Right ventricle myocardium superior (tissue), 1 donor: ENCODE measurements at regions not wholly inside any gene's neighbourhood (a gene's known extent, or its start where the extent isn't known, plus 50 kb on each side); places are given as distances from the start of the nearest gene placed in this dataset.
A peak's percentile ranks its signal among the peaks of the same experiment; 100 is the strongest.
"Not testable (repeated sequence)": the region's sequence is repeated elsewhere in the genome, so short reads cannot be mapped to it uniquely, and the experiment has no call there.

Experiments
- ATAC-seq: fragments of 200-7000 bp; cut with Tn5 transposase; one replicate; pipeline ENCODE4 v1.9.1; 2020; ENCODE audit warnings: mild to moderate bottlenecking; ENCODE audit not compliant: poor library complexity
- DNase-seq: peaks from one replicate; pipeline ENCODE4 v3.0.0-alpha.2; 2020
- intact Hi-C: fragments of 100-400 bp; cut with DNase I; formaldehyde crosslinking; loops from one replicate; pipeline ENCODE4 v1.11.2; 2022
- donor health status: DM: no; HTN: yes; CAD: no; lungs with severe emphysema.

DNA sequence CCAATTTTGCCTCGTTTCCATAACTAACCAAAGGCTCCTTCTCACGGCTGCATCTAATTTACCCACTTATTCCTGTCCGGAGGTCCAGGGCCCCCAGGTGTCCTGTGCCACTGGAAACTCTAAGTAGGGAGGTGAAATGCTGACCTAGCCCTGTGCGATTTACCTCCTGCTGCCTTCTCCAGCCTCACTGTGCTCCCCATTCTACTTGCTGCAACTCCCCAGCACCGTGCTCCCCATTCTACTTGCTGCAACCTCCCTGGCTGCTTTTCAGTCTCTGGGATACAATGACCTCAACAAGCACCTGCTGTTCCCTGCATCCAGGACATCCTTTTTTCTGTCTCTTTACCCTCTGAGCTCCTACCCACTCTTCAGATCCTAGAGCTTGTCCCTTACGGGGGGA is 254.7 kb upstream of the PROK2 start:
- intact Hi-C loops: no loop called here
- ATAC-seq: no peak
- DNase-seq: no peak

DNA sequence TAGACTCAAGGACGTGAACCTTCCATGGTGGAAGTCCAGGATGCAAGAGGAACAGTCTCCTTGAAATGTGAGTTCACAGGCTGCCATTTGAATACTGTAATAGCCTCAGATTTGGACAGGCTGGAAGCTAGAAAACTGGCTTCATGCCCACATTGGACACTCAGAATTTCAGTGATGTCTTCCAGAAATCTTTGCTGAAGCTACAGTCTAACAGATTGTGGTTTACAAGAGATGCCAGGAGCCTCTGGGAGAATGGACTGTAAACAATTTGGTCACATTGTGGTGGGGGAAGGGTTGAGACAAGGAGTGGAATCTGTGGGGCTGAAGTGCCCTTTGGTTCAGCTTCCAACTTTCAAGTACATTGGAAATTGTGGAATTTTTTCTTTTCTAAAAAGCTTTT is 252.0 kb upstream of the PROK2 start:
- DNase-seq (no peak), ATAC-seq (no peak)
- intact Hi-C loops: no loop called here

- ATAC-seq (no peak), DNase-seq (no peak)
- intact Hi-C loops: no loop called here
Measured at GRCh38 chr3:72035606-72036005, 250.7 kb upstream of the PROK2 start.

DNA sequence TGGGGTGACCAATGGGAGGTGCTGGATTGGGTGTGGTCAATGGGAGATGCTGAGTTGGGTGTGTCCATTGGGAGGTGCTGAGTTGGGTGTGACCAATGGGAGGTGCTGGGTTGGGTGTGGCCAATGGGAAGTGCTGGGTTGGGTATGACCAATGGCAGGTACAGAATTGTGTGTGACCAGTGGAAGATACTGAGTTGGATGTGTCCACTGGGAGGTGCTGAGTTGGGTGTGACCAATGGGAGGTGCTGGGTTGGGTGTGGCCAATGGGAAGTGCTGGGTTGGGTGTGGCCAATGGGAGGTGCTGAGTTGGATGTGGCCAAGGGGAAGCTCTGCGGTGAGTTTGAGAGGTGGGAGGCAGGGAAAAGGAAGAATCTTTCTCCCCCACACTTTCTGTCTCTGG is 250.0 kb upstream of the PROK2 start:
- intact Hi-C loops: no loop called here
- ATAC-seq: no peak
- DNase-seq: no peak

DNA sequence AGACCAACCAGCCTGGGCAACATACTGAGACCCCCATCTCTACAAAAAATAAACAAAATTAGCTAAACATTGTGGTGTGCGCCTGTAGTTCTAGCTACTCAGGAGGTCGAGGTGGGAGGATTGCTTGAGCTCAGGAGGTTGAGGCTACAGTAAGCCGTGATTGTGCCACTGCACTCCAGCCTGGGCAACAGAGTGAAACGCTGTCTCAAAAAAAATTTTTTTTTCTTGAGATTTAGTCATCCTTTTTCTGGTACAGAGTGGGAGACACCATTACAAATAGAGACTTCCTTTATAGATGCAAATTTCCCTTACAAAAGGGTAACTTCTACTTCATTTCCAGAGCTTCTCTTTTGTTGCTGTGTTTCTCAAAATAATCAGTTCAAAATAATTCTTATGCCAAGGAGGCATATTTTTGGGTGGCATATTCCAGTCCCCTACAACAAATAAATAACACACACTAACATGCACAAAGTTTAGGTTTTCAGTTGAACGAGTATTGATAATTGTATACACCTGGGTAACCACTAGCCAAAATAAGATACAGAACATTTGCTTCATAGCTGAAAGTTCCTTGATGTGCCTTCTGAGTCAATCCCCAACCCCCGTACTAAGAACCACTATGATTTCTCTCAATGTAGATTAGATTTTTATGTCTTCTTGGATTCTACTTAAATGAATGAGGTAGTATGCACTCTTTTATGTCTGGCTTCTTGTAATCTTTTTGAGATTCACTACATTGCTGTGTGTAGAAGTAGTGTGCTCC is 248.9 kb upstream of the PROK2 start:
- DNase-seq (no peak), ATAC-seq (no peak)
- intact Hi-C loops: no loop called here

- DNase-seq (peak; percentile 41), ATAC-seq (no peak)
- intact Hi-C loops: no loop called here
Measured at GRCh38 chr3:72032441-72033135, 247.6 kb upstream of the PROK2 start.

DNA sequence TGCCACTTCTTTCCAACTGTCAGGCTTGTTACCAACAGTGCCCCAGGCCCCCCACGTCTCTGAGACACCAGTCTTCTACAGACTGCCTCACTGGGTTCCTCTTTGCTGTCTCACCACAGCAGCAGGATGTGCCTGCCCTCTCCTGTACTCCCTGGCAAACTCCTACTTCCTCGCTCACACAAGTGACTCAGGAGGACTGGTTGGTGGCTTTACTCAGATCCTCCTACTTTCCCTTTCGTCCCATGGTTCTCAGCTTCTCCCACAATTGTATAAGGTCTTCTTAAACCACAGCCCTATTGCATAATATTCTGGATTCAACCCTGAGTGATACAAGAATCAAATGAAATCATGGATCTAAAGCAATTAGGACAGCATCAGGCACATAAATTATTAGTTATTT is 246.6 kb upstream of the PROK2 start:
- ATAC-seq: peak; percentile 71
- peak; percentile 46 for DNase-seq
- intact Hi-C loops: no loop called here

- ATAC-seq, DNase-seq, intact Hi-C loops: not testable (repeated sequence)
Measured at GRCh38 chr3:72030296-72030695, 245.3 kb upstream of the PROK2 start.

GRCh38 chr3:72028726-72029125 is 243.8 kb upstream of the PROK2 start:
- intact Hi-C loops, DNase-seq, ATAC-seq: not testable (repeated sequence)

GRCh38 chr3:72028307-72028706 is 243.4 kb upstream of the PROK2 start:
- DNase-seq, intact Hi-C loops, ATAC-seq: not testable (repeated sequence)

DNA sequence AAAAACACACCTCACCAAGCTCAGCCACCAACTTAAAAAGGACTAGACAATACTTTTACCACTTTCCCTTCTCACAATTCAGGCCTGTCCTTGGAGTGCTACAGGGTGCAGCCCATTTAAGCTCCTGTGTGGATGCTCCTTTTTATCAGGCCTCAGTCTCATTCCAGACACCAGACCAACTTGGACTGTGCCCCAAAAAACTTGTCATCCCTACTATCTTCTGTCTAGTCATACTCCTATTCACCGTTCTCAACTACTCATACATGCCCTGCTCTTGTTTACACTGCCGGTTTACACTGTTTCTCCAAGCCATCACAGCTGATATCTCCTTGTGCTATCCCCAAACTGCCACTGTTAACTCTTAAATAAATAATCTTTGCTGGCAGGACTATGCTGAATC is 242.8 kb upstream of the PROK2 start:
- ATAC-seq, DNase-seq, intact Hi-C loops: not testable (repeated sequence)

- intact Hi-C loops: no loop called here
- ATAC-seq (no peak), DNase-seq (no peak)
Measured at GRCh38 chr3:72022027-72022426, 237.1 kb upstream of the PROK2 start.

DNA sequence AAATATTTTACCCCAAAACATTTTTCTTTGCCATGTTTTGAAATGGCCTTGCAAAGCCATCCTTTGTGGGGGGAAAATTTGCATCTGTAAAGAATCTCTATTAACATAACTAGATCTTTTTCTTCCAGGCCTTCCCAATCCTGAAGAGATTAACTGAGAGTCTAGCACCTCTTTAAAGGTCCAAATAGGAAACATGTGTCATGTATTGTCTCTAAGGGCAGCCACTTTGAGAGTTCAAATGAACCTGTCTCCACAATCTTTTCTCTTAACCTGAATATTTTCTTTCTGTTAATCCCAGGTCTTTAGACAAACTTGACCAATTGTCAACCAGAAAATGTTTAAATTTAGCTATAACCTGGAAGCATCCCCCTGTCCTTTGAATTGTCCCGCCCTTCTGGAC is 236.6 kb upstream of the PROK2 start:
- no peak for DNase-seq
- ATAC-seq: no peak
- intact Hi-C loops: no loop called here

DNA sequence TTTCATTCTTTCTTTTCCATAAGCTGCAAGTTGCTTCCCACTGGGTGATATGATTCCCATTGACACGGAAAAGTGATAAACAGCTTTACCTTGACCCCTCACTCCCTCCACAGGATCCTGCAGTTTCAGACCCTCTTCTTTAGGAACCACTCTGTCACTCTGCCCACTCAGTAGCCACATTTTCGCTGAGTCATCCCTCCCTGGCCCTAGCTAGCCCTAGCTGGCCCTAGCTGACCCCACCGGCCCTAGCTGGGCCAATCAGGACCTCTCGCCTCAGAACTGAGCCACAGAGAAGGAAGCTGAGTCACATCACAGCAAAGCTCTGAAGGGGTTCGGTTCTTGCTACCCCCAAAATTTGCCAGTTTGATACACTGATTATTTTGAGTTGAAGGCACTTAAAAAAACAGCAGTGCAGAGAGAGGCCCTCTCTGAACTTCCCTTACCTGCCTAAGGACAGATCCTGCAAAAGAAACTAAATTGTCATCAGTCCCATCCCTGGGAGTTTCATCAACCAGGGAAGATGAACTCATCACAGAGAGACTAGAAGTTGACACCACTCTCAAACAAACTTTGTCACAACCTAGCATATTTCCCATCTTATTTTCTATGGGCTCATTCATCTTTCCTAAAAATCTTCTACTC is 233.5 kb upstream of the PROK2 start:
- intact Hi-C loops: no loop called here
- DNase-seq: no peak
- peak; percentile 65 for ATAC-seq

- DNase-seq (no peak), ATAC-seq (no peak)
- intact Hi-C loops: no loop called here
Measured at GRCh38 chr3:72017935-72018334, 233.0 kb upstream of the PROK2 start.

DNA sequence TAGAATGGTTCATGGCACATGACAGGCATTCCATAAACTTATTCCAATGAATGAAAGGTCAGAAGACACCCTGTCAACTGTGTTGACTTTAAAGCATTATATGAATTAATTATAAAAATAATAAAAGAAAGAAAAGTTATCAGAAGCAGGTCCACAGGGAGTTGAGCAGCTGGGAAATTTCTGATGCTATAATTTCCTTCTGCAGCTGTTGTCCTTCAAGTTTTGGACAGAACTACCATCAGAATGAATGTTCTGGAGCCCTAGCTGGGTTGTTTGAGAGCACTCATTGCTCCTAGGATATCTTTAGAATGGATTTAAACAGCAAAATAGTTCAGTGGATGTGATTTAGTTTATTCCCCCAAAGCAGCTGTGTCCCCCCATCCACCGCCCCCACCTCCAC is 232.4 kb upstream of the PROK2 start:
- DNase-seq (no peak), ATAC-seq (no peak)

DNA sequence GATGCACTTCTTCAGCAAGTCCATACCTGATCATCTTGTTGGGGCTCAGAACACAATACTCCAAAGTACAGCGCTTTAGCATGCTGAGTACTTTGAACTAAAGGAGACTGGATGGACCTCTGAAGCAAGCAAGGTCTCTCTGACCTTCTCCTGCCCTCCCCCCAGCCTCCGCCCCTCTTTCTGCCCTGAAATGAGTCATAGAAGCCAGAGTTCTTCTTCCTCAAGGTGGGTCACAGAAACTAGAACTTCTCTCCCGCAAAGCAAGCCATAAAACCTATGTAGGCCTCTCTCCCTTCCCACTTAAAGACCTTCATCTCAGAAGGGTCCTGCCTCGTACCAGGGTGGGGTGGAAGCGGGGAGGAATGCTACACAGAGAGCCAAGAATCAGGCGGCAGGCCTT is 230.5 kb upstream of the PROK2 start:
- DNase-seq (no peak), ATAC-seq (no peak)
- intact Hi-C loops: no loop called here

More for the DNA sequence above, 232.4 kb upstream of the PROK2 start:
- intact Hi-C loops: no loop called here

- no peak for DNase-seq
- no peak for ATAC-seq
- intact Hi-C loops: no loop called here
Measured at GRCh38 chr3:72013084-72013483, 228.1 kb upstream of the PROK2 start.

- ATAC-seq: no peak
- DNase-seq: no peak
- intact Hi-C loops: no loop called here
Measured at GRCh38 chr3:72012363-72012762, 227.4 kb upstream of the PROK2 start.

GRCh38 chr3:72011485-72011884 is 226.5 kb upstream of the PROK2 start:
- DNase-seq (no peak), ATAC-seq (no peak)
- intact Hi-C loops: no loop called here
